Stimulated activated naive CD8-positive, alpha-beta T cell treated with anti-CD3 and anti-CD28 coated beads, Interleukin-15, amount 100 ng/mL, for 72 hours (primary cell): ENCODE measurements at regions not wholly inside any gene's neighbourhood (a gene's known extent, or its start where the extent isn't known, plus 50 kb on each side); places are given as distances from the start of the nearest gene placed in this dataset.
"Not testable (repeated sequence)": the region's sequence is repeated elsewhere in the genome, so short reads cannot be mapped to it uniquely, and the experiment has no call there.

Experiments
- ATAC-seq: fragments of 150-1000 bp; cut with Tn5 transposase; 2 replicates; pipeline ENCODE4 v1.10.0; 2021; ENCODE audit warnings: mild to moderate bottlenecking, moderate library complexity
- DNase-seq, 2 donors: peaks; one replicate each; pipeline ENCODE4 v3.0.0; 2021 to 2022
- H3K27ac Mint-ChIP-seq, 2 donors: one replicate each; pipeline ENCODE4 v1.8.0; 2022; ENCODE audit warnings: mild to moderate bottlenecking in 2 of 2, mixed read lengths in 2 of 2, moderate library complexity in 2 of 2
- H3K27me3 Mint-ChIP-seq: one replicate; pipeline ENCODE4 v1.8.0; 2022; ENCODE audit warnings: mixed read lengths
- H3K4me1 Mint-ChIP-seq: one replicate; pipeline ENCODE4 v1.8.0; 2022; ENCODE audit warnings: mild to moderate bottlenecking, mixed read lengths
- H3K4me3 Mint-ChIP-seq, 2 donors: one replicate each; pipeline ENCODE4 v1.8.0; 2022; ENCODE audit warnings: mild to moderate bottlenecking in 2 of 2, mixed read lengths in 2 of 2, moderate library complexity in 1 of 2
- H3K9me3 Mint-ChIP-seq, 2 donors: one replicate each; pipeline ENCODE4 v1.8.0; 2022; ENCODE audit warnings: mixed read lengths in 2 of 2

GRCh38 chr1:58223522-58223921 lies 323.0 kb downstream of the OMA1 start:
- ATAC-seq (no peak), DNase-seq (no peak)
- Mint-ChIP-seq H3K9me3 (no peaks in the 10 kb centered on the region), H3K27me3 (no peaks in the 10 kb centered on the region), H3K27ac (no peak overlapping the region), H3K4me1 (no peaks in the 10 kb centered on the region), H3K4me3 (no peak overlapping the region)

GRCh38 chr1:58220836-58221472 lies 325.6 kb downstream of the OMA1 start:
- Mint-ChIP-seq H3K4me1 (no peaks in the 10 kb centered on the region), H3K9me3 (no peaks in the 10 kb centered on the region), H3K4me3 (no peak overlapping the region), H3K27ac (no peak overlapping the region), H3K27me3 (no peaks in the 10 kb centered on the region)
- ATAC-seq, result no peak
- DNase-seq, result no peak

GRCh38 chr1:58216169-58216568 lies 330.4 kb downstream of the OMA1 start:
- not testable (repeated sequence) for H3K27me3 Mint-ChIP-seq, H3K27ac Mint-ChIP-seq, H3K4me3 Mint-ChIP-seq, ATAC-seq, DNase-seq, H3K9me3 Mint-ChIP-seq, H3K4me1 Mint-ChIP-seq

- ATAC-seq, result no peak
Measured at GRCh38 chr1:58214674-58215073, 331.9 kb downstream of the OMA1 start.

GRCh38 chr1:58211869-58212268 lies 334.7 kb downstream of the OMA1 start:
- Mint-ChIP-seq H3K9me3 (peaks cover 0 to 5% of the 10 kb centered on the region in 2 donors), H3K4me3 (no peak overlapping the region), H3K27ac (no peak overlapping the region), H3K27me3 (no peaks in the 10 kb centered on the region), H3K4me1 (no peaks in the 10 kb centered on the region)
- ATAC-seq, result no peak
- DNase-seq, result no peak

More at GRCh38 chr1:58214674-58215073, 331.9 kb downstream of the OMA1 start:
- DNase-seq, result no peak
- H3K27me3 Mint-ChIP-seq, result no peaks in the 10 kb centered on the region
- no peak overlapping the region for H3K27ac Mint-ChIP-seq
- H3K4me1 Mint-ChIP-seq, result no peaks in the 10 kb centered on the region
- no peak overlapping the region for H3K4me3 Mint-ChIP-seq
- peaks cover 0 to 5% of the 10 kb centered on the region in 2 donors for H3K9me3 Mint-ChIP-seq

- Mint-ChIP-seq H3K9me3 (peaks cover 0 to 5% of the 10 kb centered on the region in 2 donors), H3K27me3 (no peaks in the 10 kb centered on the region), H3K4me3 (no peak overlapping the region), H3K4me1 (no peaks in the 10 kb centered on the region), H3K27ac (no peak overlapping the region)
- no peak for DNase-seq
- ATAC-seq, result no peak
Measured at GRCh38 chr1:58209575-58209974, 337.0 kb downstream of the OMA1 start.

- no peak overlapping the region for H3K4me3 Mint-ChIP-seq
- no peaks in the 10 kb centered on the region for H3K4me1 Mint-ChIP-seq
- H3K9me3 Mint-ChIP-seq, result no peaks in the 10 kb centered on the region
- H3K27ac Mint-ChIP-seq, result no peak overlapping the region
- ATAC-seq (no peak), DNase-seq (no peak)
- H3K27me3 Mint-ChIP-seq, result no peaks in the 10 kb centered on the region
Measured at GRCh38 chr1:58206749-58207148, 339.8 kb downstream of the OMA1 start.

- Mint-ChIP-seq H3K9me3 (no peaks in the 10 kb centered on the region), H3K27me3 (no peaks in the 10 kb centered on the region), H3K4me3 (no peak overlapping the region), H3K4me1 (no peaks in the 10 kb centered on the region), H3K27ac (no peak overlapping the region)
- ATAC-seq, result peak; percentile 45
- DNase-seq, result no peak
Measured at GRCh38 chr1:58204284-58204683, 342.2 kb downstream of the OMA1 start.

- Mint-ChIP-seq H3K4me3 (no peak overlapping the region), H3K27ac (no peak overlapping the region), H3K27me3 (no peaks in the 10 kb centered on the region), H3K4me1 (no peaks in the 10 kb centered on the region), H3K9me3 (no peaks in the 10 kb centered on the region)
- ATAC-seq, result no peak
- DNase-seq, result no peak
Measured at GRCh38 chr1:58201492-58202106, 344.9 kb downstream of the OMA1 start.

GRCh38 chr1:58200437-58200836 lies 346.1 kb downstream of the OMA1 start:
- Mint-ChIP-seq H3K4me3 (no peak overlapping the region), H3K4me1 (no peaks in the 10 kb centered on the region), H3K27ac (no peak overlapping the region), H3K27me3 (no peaks in the 10 kb centered on the region), H3K9me3 (no peaks in the 10 kb centered on the region)
- DNase-seq, result no peak
- no peak for ATAC-seq

GRCh38 chr1:58197811-58198210 lies 348.7 kb downstream of the OMA1 start:
- H3K4me1 Mint-ChIP-seq, result no peaks in the 10 kb centered on the region
- no peak overlapping the region for H3K4me3 Mint-ChIP-seq
- ATAC-seq, result no peak
- no peak overlapping the region for H3K27ac Mint-ChIP-seq
- H3K9me3 Mint-ChIP-seq, result no peaks in the 10 kb centered on the region
- H3K27me3 Mint-ChIP-seq, result no peaks in the 10 kb centered on the region
- no peak for DNase-seq

- Mint-ChIP-seq H3K4me3 (no peak overlapping the region), H3K4me1 (no peaks in the 10 kb centered on the region), H3K27ac (no peak overlapping the region), H3K27me3 (no peaks in the 10 kb centered on the region), H3K9me3 (no peaks in the 10 kb centered on the region)
- no peak for DNase-seq
- no peak for ATAC-seq
Measured at GRCh38 chr1:58190267-58190988, 356.1 kb downstream of the OMA1 start.

- peaks cover 3 to 4% of the 10 kb centered on the region in 2 donors for H3K9me3 Mint-ChIP-seq
- H3K4me3 Mint-ChIP-seq, result no peak overlapping the region
- DNase-seq (no peak), ATAC-seq (no peak)
- H3K27me3 Mint-ChIP-seq, result no peaks in the 10 kb centered on the region
- H3K4me1 Mint-ChIP-seq, result no peaks in the 10 kb centered on the region
- no peak overlapping the region for H3K27ac Mint-ChIP-seq
Measured at GRCh38 chr1:58189453-58189852, 357.1 kb downstream of the OMA1 start.

- DNase-seq (no peak), ATAC-seq (no peak)
- H3K4me1 Mint-ChIP-seq, result no peaks in the 10 kb centered on the region
- no peak overlapping the region for H3K4me3 Mint-ChIP-seq
- H3K27ac Mint-ChIP-seq, result no peak overlapping the region
- H3K27me3 Mint-ChIP-seq, result no peaks in the 10 kb centered on the region
- H3K9me3 Mint-ChIP-seq, result peaks cover 22 to 27% of the 10 kb centered on the region in 2 donors
Measured at GRCh38 chr1:58183286-58183685, 363.2 kb downstream of the OMA1 start.

- Mint-ChIP-seq H3K27me3 (no peaks in the 10 kb centered on the region), H3K27ac (no peak overlapping the region), H3K9me3 (peaks cover 22 to 27% of the 10 kb centered on the region in 2 donors), H3K4me3 (no peak overlapping the region), H3K4me1 (no peaks in the 10 kb centered on the region)
- DNase-seq (no peak), ATAC-seq (no peak)
Measured at GRCh38 chr1:58180537-58180936, 366.0 kb downstream of the OMA1 start.

- not testable (repeated sequence) for H3K27me3 Mint-ChIP-seq, H3K27ac Mint-ChIP-seq, DNase-seq, H3K4me3 Mint-ChIP-seq, H3K4me1 Mint-ChIP-seq, ATAC-seq
- H3K9me3 Mint-ChIP-seq, result peaks cover 10 to 29% of the 10 kb centered on the region in 2 donors
Measured at GRCh38 chr1:58169160-58169559, 377.4 kb downstream of the OMA1 start.
